Hepatocyte (in vitro differentiated cells): ENCODE measurements at regions not wholly inside any gene's neighbourhood (a gene's known extent, or its start where the extent isn't known, plus 50 kb on each side); places are given as distances from the start of the nearest gene placed in this dataset.

ENCODE experiments used
- CTCF ChIP-seq: fragments of 200-600 bp; sonication (generic); IDR thresholded peaks from 2 replicates; pipeline ENCODE4 v1.5.1; 2016; ENCODE audit warnings: antibody characterized with exemption, mild to moderate bottlenecking; ENCODE audit not compliant: poor library complexity
- EZH2 ChIP-seq: fragments of 200-600 bp; sonication (generic); IDR thresholded peaks from 2 replicates; pipeline ENCODE4 v1.6.1; 2016; ENCODE audit warnings: antibody characterized with exemption, mild to moderate bottlenecking, borderline replicate concordance
- EZH2phosphoT487 ChIP-seq: fragments of 200-600 bp; sonication (generic); IDR thresholded peaks from one replicate; pipeline ENCODE4 v1.6.1; 2018; ENCODE audit warnings: antibody characterized with exemption, mild to moderate bottlenecking, low read depth, moderate library complexity; ENCODE audit not compliant: unreplicated experiment, severe bottlenecking

GRCh38 chr14:103214461-103214958 lies 91.2 kb downstream of the TNFAIP2 start:
- TF ChIP-seq EZH2 (no peak), CTCF (no peak), EZH2phosphoT487 (no peak)
